ENCODE measurements at regions not wholly inside any gene's neighbourhood (a gene's known extent, or its start where the extent isn't known, plus 50 kb on each side); places are given as distances from the start of the nearest gene placed in this dataset.

DNA sequence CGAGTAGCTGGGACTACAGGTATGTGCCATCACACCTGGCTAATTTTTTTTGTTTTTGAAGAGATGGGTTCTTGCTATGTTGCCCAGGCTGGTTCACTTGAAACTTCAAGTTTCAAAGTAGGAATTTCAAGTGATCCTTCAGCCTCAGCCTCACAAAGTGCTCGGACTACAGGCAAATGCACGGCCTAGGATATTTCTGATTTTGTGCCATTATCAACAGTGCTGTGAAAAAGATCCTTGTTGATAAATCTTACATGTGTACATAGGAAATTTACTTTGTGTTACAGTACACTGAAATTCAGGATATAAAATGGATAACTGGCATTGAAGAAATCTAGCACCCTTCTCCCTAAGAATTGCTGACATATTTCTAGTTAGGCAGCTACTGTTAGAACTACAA lies 184.6 kb upstream of the PRDM1 start:
- ChIA-PET POLR2A (no interaction called here), CTCF (no interaction called here)
- Histone ChIP-seq H3K27ac (no peak overlapping the region), H3K4me3 (no peak overlapping the region), H3K4me1 (peaks cover 8% of the 10 kb centered on the region; the same call in 2 of the 3 replicates), H3K9me3 (no peaks in the 10 kb centered on the region), H3K4me2 (no peak overlapping the region)
- FAIRE-seq (no peak), ATAC-seq (no peak), DNase-seq (ENCODE audit: low read depth in 1 of 2, low spot score in 1 of 2) (no peak)
- TF ChIP-seq CBX2 (IDR thresholded peaks at IDR 0.05; ENCODE audit: borderline replicate concordance, low read depth) (no peak), CBX8 (IDR thresholded peaks at IDR 0.05) (no peak), CHD4 (IDR thresholded peaks at IDR 0.05; ENCODE audit: borderline replicate concordance) (no peak), TP53 (CRISPR knock-in tag; IDR thresholded peaks at IDR 0.05) (no peak), RAD21 (conservative IDR thresholded peaks at IDR 0.05 in 1 of 2, IDR thresholded peaks at IDR 0.05 in 1 of 2) (no peak), NR3C1 (IDR thresholded peaks at IDR 0.05) (no peak), HOXB13 (CRISPR knock-in tag; IDR thresholded peaks at IDR 0.05; ENCODE audit: low read depth) (no peak), HOXB5 (CRISPR knock-in tag; IDR thresholded peaks at IDR 0.05) (no peak), CHD2 (IDR thresholded peaks at IDR 0.05; ENCODE audit: low read length, partially characterized antibody) (no peak), FOXS1 (CRISPR knock-in tag; IDR thresholded peaks at IDR 0.05) (no peak), RFX5 (IDR thresholded peaks at IDR 0.05) (no peak), HDAC2 (IDR thresholded peaks at IDR 0.05) (no peak)
- TF ChIP-seq, protein P1, sequence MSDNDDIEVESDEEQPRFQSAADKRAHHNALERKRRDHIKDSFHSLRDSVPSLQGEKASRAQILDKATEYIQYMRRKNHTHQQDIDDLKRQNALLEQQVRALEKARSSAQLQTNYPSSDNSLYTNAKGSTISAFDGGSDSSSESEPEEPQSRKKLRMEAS (IDR thresholded peaks at IDR 0.05) = no peak
- TF ChIP-seq, protein P2, sequence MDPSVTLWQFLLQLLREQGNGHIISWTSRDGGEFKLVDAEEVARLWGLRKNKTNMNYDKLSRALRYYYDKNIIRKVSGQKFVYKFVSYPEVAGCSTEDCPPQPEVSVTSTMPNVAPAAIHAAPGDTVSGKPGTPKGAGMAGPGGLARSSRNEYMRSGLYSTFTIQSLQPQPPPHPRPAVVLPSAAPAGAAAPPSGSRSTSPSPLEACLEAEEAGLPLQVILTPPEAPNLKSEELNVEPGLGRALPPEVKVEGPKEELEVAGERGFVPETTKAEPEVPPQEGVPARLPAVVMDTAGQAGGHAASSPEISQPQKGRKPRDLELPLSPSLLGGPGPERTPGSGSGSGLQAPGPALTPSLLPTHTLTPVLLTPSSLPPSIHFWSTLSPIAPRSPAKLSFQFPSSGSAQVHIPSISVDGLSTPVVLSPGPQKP (IDR thresholded peaks at IDR 0.05; ENCODE audit: low read depth, low read length) = no peak
- TF ChIP-seq, protein P3, sequence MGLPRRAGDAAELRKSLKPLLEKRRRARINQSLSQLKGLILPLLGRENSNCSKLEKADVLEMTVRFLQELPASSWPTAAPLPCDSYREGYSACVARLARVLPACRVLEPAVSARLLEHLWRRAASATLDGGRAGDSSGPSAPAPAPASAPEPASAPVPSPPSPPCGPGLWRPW (IDR thresholded peaks at IDR 0.05) = no peak
- TF ChIP-seq, protein P4, sequence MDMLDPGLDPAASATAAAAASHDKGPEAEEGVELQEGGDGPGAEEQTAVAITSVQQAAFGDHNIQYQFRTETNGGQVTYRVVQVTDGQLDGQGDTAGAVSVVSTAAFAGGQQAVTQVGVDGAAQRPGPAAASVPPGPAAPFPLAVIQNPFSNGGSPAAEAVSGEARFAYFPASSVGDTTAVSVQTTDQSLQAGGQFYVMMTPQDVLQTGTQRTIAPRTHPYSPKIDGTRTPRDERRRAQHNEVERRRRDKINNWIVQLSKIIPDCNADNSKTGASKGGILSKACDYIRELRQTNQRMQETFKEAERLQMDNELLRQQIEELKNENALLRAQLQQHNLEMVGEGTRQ (IDR thresholded peaks at IDR 0.05) = no peak
- WGBS (ENCODE audit: missing lambda C conversion rate) = 83% methylated on average over 3 of the region's 3 CpGs

DNA sequence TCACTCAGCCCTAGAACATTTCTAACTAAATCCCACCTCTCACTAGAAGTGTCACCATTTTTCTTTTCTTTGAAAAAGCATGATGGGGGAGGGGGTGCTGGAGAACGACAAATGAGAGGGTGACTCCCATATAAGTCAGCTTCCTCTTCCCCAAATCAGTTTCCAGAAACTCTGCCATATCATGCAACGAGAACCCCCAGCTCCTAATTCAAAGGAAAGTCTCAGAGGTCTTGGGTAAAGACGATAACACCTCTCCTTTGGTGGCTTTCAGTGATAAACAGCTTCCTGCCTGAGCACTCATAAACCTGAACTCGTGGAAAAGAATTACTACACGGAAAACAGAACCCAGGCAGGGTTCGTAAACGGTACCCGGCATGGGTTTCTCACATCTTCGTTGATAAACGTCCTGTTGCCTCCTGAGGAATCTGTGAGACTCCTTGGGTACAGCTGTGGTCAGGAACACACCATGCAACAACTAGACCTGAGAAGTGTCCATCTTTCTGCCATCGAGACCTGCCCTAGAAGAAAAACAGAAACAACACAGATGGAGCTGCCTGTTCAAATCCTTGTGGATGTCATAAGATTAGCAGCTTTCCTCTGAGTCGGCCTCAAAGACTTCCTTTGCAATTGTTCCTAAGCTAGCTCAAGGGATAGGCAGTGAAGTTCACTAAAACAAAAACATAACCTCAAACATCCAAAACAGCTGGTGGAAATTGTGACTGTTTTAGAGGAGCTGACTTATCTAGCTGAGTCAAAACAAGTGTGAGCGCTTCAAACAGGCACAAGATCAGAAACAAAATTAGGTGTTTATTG lies 185.8 kb upstream of the PRDM1 start:
- POLR2A ChIA-PET = no interaction called here
- ATAC-seq = no peak
- H3K9me3 ChIP-seq = no peaks in the 10 kb centered on the region
- WGBS (ENCODE audit: missing lambda C conversion rate) = 80% methylated on average over 13 of the region's 13 CpGs
- TF ChIP-seq, protein P5, sequence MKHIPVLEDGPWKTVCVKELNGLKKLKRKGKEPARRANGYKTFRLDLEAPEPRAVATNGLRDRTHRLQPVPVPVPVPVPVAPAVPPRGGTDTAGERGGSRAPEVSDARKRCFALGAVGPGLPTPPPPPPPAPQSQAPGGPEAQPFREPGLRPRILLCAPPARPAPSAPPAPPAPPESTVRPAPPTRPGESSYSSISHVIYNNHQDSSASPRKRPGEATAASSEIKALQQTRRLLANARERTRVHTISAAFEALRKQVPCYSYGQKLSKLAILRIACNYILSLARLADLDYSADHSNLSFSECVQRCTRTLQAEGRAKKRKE (CRISPR knock-in tag; IDR thresholded peaks at IDR 0.05; ENCODE audit: low read depth) = no peak
- TF ChIP-seq, protein P6, sequence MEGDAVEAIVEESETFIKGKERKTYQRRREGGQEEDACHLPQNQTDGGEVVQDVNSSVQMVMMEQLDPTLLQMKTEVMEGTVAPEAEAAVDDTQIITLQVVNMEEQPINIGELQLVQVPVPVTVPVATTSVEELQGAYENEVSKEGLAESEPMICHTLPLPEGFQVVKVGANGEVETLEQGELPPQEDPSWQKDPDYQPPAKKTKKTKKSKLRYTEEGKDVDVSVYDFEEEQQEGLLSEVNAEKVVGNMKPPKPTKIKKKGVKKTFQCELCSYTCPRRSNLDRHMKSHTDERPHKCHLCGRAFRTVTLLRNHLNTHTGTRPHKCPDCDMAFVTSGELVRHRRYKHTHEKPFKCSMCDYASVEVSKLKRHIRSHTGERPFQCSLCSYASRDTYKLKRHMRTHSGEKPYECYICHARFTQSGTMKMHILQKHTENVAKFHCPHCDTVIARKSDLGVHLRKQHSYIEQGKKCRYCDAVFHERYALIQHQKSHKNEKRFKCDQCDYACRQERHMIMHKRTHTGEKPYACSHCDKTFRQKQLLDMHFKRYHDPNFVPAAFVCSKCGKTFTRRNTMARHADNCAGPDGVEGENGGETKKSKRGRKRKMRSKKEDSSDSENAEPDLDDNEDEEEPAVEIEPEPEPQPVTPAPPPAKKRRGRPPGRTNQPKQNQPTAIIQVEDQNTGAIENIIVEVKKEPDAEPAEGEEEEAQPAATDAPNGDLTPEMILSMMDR (IDR thresholded peaks at IDR 0.05) = no peak
- TF ChIP-seq JUNB (IDR thresholded peaks at IDR 0.05) = no peak
- TF ChIP-seq HEYL (CRISPR knock-in tag; IDR thresholded peaks at IDR 0.05) = no peak
- TF ChIP-seq, protein P1 (IDR thresholded peaks at IDR 0.05) = no peak
- no peak for TF ChIP-seq FOSB (CRISPR knock-in tag; IDR thresholded peaks at IDR 0.05)
- TF ChIP-seq RNF2 (IDR thresholded peaks at IDR 0.05; ENCODE audit: borderline replicate concordance, low read depth) = no peak
- no peak for TF ChIP-seq ZNF302 (CRISPR knock-in tag; IDR thresholded peaks at IDR 0.05)
- H3K4me3 ChIP-seq = no peak overlapping the region
- no peak overlapping the region for H3K27ac ChIP-seq
- no peak for DNase-seq (ENCODE audit: low read depth in 1 of 2, low spot score in 1 of 2)
- CTCF ChIA-PET = no interaction called here
- peaks cover 17% of the 10 kb centered on the region for H3K4me1 ChIP-seq
- FAIRE-seq = no peak
- H3K4me2 ChIP-seq = no peak overlapping the region
